Nephron (organoid): ENCODE measurements at regions not wholly inside any gene's neighbourhood (a gene's known extent, or its start where the extent isn't known, plus 50 kb on each side); places are given as distances from the start of the nearest gene placed in this dataset.
A peak's percentile ranks its signal among the peaks of the same experiment; 100 is the strongest.

Experiments
- H3K27ac Mint-ChIP-seq, 3 experiments: 2 replicates each; pipeline ENCODE4 v1.8.0; 2020; ENCODE audit warnings: mixed read lengths in 3 of 3, mild to moderate bottlenecking in 2 of 3, moderate library complexity in 1 of 3
- H3K27me3 Mint-ChIP-seq: 2 replicates; pipeline ENCODE4 v1.8.0; 2021; ENCODE audit warnings: low read depth, mild to moderate bottlenecking, moderate library complexity, mixed read lengths
- H3K36me3 Mint-ChIP-seq: 2 replicates; pipeline ENCODE4 v1.8.0; 2020; ENCODE audit warnings: low read depth, mixed read lengths
- H3K4me1 Mint-ChIP-seq: 2 replicates; pipeline ENCODE4 v1.8.0; 2020; ENCODE audit warnings: mixed read lengths
- H3K4me3 Mint-ChIP-seq, 3 experiments: 2 replicates each; pipeline ENCODE4 v1.8.0; 2020; ENCODE audit warnings: mild to moderate bottlenecking in 3 of 3, mixed read lengths in 3 of 3, moderate library complexity in 2 of 3
- H3K9me3 Mint-ChIP-seq: 2 replicates; pipeline ENCODE4 v1.8.0; 2020; ENCODE audit warnings: mixed read lengths
- CTCF ChIP-seq, 3 experiments: fragments of 200-600 bp; sonication (generic); IDR thresholded peaks; one replicate each; pipeline ENCODE4 v1.5.0; 2021; ENCODE audit warnings: antibody characterized with exemption in 3 of 3; ENCODE audit not compliant: unreplicated experiment in 3 of 3

- H3K4me3 Mint-ChIP-seq: peak overlapping the region in 1 of 3 experiments; percentile 19
- no peaks in the 10 kb centered on the region for H3K36me3 Mint-ChIP-seq
- H3K9me3 Mint-ChIP-seq: no peaks in the 10 kb centered on the region
- no peak for TF ChIP-seq CTCF (IDR thresholded peaks at IDR 0.05; ENCODE audit: unreplicated experiment in 3 of 3)
- H3K27me3 Mint-ChIP-seq: no peaks in the 10 kb centered on the region
- peaks cover 37% of the 10 kb centered on the region for H3K4me1 Mint-ChIP-seq
- H3K27ac Mint-ChIP-seq: peak overlapping the region in 2 of 3 experiments; percentile 10 to 17
These were observed 269.4 kb upstream of the PTGER4 start for GRCh38 chr5:40410231-40410861.

- no peaks in the 10 kb centered on the region for H3K36me3 Mint-ChIP-seq
- no peaks in the 10 kb centered on the region for H3K9me3 Mint-ChIP-seq
- peaks cover 37% of the 10 kb centered on the region for H3K4me1 Mint-ChIP-seq
- no peaks in the 10 kb centered on the region for H3K27me3 Mint-ChIP-seq
- no peak overlapping the region for H3K4me3 Mint-ChIP-seq
- H3K27ac Mint-ChIP-seq: peak overlapping the region in 2 of 3 experiments; percentile 18 to 48
- TF ChIP-seq CTCF (IDR thresholded peaks at IDR 0.05; ENCODE audit: unreplicated experiment in 3 of 3): no peak
These were observed 270.1 kb upstream of the PTGER4 start for GRCh38 chr5:40409601-40410000.

GRCh38 chr5:40406741-40407211, 272.9 kb upstream of the PTGER4 start:
- no peak for TF ChIP-seq CTCF (IDR thresholded peaks at IDR 0.05; ENCODE audit: unreplicated experiment in 3 of 3)
- no peaks in the 10 kb centered on the region for H3K9me3 Mint-ChIP-seq

GRCh38 chr5:40405996-40406740, 273.5 kb upstream of the PTGER4 start:
- no peak for TF ChIP-seq CTCF (IDR thresholded peaks at IDR 0.05; ENCODE audit: unreplicated experiment in 3 of 3)
- no peaks in the 10 kb centered on the region for H3K36me3 Mint-ChIP-seq
- no peak overlapping the region for H3K4me3 Mint-ChIP-seq
- peaks cover 36% of the 10 kb centered on the region for H3K4me1 Mint-ChIP-seq
- no peaks in the 10 kb centered on the region for H3K9me3 Mint-ChIP-seq
- H3K27ac Mint-ChIP-seq: peak overlapping the region; percentile 57 to 88 (median 78)
- H3K27me3 Mint-ChIP-seq: no peaks in the 10 kb centered on the region

More at GRCh38 chr5:40406741-40407211, 272.9 kb upstream of the PTGER4 start:
- H3K4me1 Mint-ChIP-seq: peaks cover 37% of the 10 kb centered on the region
- H3K36me3 Mint-ChIP-seq: no peaks in the 10 kb centered on the region
- H3K27ac Mint-ChIP-seq: peak overlapping the region; percentile 57 to 88 (median 78)
- no peak overlapping the region for H3K4me3 Mint-ChIP-seq
- no peaks in the 10 kb centered on the region for H3K27me3 Mint-ChIP-seq

GRCh38 chr5:40405230-40405629, 274.5 kb upstream of the PTGER4 start:
- Mint-ChIP-seq H3K4me1 (peaks cover 28% of the 10 kb centered on the region), H3K4me3 (no peak overlapping the region), H3K36me3 (no peaks in the 10 kb centered on the region), H3K27ac (no peak overlapping the region), H3K9me3 (no peaks in the 10 kb centered on the region), H3K27me3 (no peaks in the 10 kb centered on the region)
- no peak for TF ChIP-seq CTCF (IDR thresholded peaks at IDR 0.05; ENCODE audit: unreplicated experiment in 3 of 3)
